ENCODE measurements at regions not wholly inside any gene's neighbourhood (a gene's known extent, or its start where the extent isn't known, plus 50 kb on each side); places are given as distances from the start of the nearest gene placed in this dataset.
A peak's percentile ranks its signal among the peaks of the same experiment; 100 is the strongest.

- ChIA-PET POLR2A (interaction anchor here (0.8 kb wide), 1 partner anchor 12 kb away, joined by 3 read pairs; no protein-coding TSS in a partner anchor), RAD21 (ENCODE audit: low non-redundant PET in 1 of 2, low total read pairs in 2 of 2, uncharacterized antibody in 2 of 2, unreplicated experiment in 2 of 2) (no interaction called here), CTCF (no interaction called here)
- no TSS peak for BruUV-seq (replicated peaks)
- no peaks in the 10 kb centered on the region; a peak in 1 of 4 replicates for H3K9me3 ChIP-seq (ENCODE audit: control insufficient read depth in 1 of 2, insufficient read depth in 1 of 2, low read depth in 1 of 2, low read length in 2 of 2)
- no peak overlapping the region for H2AFZ ChIP-seq (ENCODE audit: low read depth, low read length, poor library complexity, severe bottlenecking)
- H3K9ac ChIP-seq (ENCODE audit: low read length) = peak overlapping the region; percentile 2; the same call in 1 of the 2 replicates
- DNase-seq (ENCODE audit: low read depth, low spot score) = no peak
- H3K79me2 ChIP-seq (ENCODE audit: insufficient read depth, low read length) = peaks cover 61% of the 10 kb centered on the region
- no peak for ATAC-seq
- no peaks in the 10 kb centered on the region for H3K27me3 ChIP-seq (ENCODE audit: insufficient read depth, low read length)
- H3K36me3 ChIP-seq (ENCODE audit: control insufficient read depth in 1 of 2, insufficient read depth in 2 of 2, low read length in 2 of 2) = peaks cover 0 to 4% of the 10 kb centered on the region in 2 experiments; a peak in 1 of 4 replicates
- TF ChIP-seq YY1 (IDR thresholded peaks at IDR 0.05; ENCODE audit: extremely low read depth, insufficient replicate concordance, low read depth, low read length) (no peak), EZH2phosphoT487 (IDR thresholded peaks at IDR 0.05; ENCODE audit: borderline replicate concordance) (no peak), ELF1 (IDR thresholded peaks at IDR 0.05; ENCODE audit: borderline replicate concordance, low read depth) (no peak), CTCF (IDR thresholded peaks at IDR 0.05 in 2 of 3, conservative IDR thresholded peaks at IDR 0.05 in 1 of 3; ENCODE audit: borderline replicate concordance in 1 of 3, insufficient read depth in 1 of 3, low read depth in 2 of 3, low read length in 2 of 3) (no peak), TCF7L2 (IDR thresholded peaks at IDR 0.05; ENCODE audit: borderline replicate concordance, extremely low read depth, insufficient read depth, insufficient read length) (no peak), ZNF274 (IDR thresholded peaks at IDR 0.05; ENCODE audit: low read depth, low read length) (no peak), POLR2AphosphoS5 (IDR thresholded peaks at IDR 0.05; ENCODE audit: low read depth, low read length) (no peak), CBX3 (IDR thresholded peaks at IDR 0.05; ENCODE audit: low read depth) (no peak), SIN3A (IDR thresholded peaks at IDR 0.05; ENCODE audit: low read depth) (no peak), FOSL1 (IDR thresholded peaks at IDR 0.05; ENCODE audit: low read depth) (no peak), RAD21 (IDR thresholded peaks at IDR 0.05; ENCODE audit: low read depth) (no peak), MAX (IDR thresholded peaks at IDR 0.05) (no peak), SRF (IDR thresholded peaks at IDR 0.05; ENCODE audit: low read depth) (no peak), REST (IDR thresholded peaks at IDR 0.05; ENCODE audit: low read depth) (no peak), ATF3 (IDR thresholded peaks at IDR 0.05) (no peak), CEBPB (IDR thresholded peaks at IDR 0.05; ENCODE audit: low read depth) (no peak), ZBTB33 (IDR thresholded peaks at IDR 0.05; ENCODE audit: extremely low read depth, insufficient replicate concordance, low read length) (no peak), EZH2 (IDR thresholded peaks at IDR 0.05) (no peak), EGR1 (IDR thresholded peaks at IDR 0.05; ENCODE audit: low read depth) (no peak), ZFX (IDR thresholded peaks at IDR 0.05) (no peak)
- intact Hi-C loops (cut with micrococcal nuclease) = no loop called here
- peaks cover 42 to 58% of the 10 kb centered on the region in 2 experiments; a peak in 3 of 4 replicates for H3K4me1 ChIP-seq (ENCODE audit: control insufficient read depth in 1 of 2, insufficient read depth in 2 of 2, low read length in 2 of 2)
- no peaks in the 10 kb centered on the region for H4K20me1 ChIP-seq (ENCODE audit: insufficient read depth)
- H3K27ac ChIP-seq (ENCODE audit: low read depth, low read length) = peak overlapping the region; percentile 94
- no peaks in the 10 kb centered on the region for H3K9me2 ChIP-seq (ENCODE audit: insufficient read depth)
- H3K4me3 ChIP-seq (replicated peaks in 1 of 2; ENCODE audit: low read depth in 1 of 2, low read length in 2 of 2) = no peak overlapping the region
- H3K4me2 ChIP-seq (ENCODE audit: low read length) = 0 out of 2 replicates have a peak overlapping the region, but pooled peaks have one; percentile 1
Observed at GRCh38 chr4:30932581-30932980, 212.4 kb downstream of the PCDH7 start.

Measured in HCT116 (cell line).